ENCODE measurements at regions not wholly inside any gene's neighbourhood (a gene's known extent, or its start where the extent isn't known, plus 50 kb on each side); places are given as distances from the start of the nearest gene placed in this dataset.

- intact Hi-C loops (cut with DNase I) = no loop called here
- H3K27me3 ChIP-seq = no peaks in the 10 kb centered on the region
- TF ChIP-seq CTCF (IDR thresholded peaks at IDR 0.05) = no peak
- no peak for ATAC-seq
- H3K4me3 ChIP-seq = no peak overlapping the region
- no peak for DNase-seq
- no peaks in the 10 kb centered on the region for H3K36me3 ChIP-seq
- no peak overlapping the region for H3K27ac ChIP-seq
- no peaks in the 10 kb centered on the region for H3K4me1 ChIP-seq
- H3K9me3 ChIP-seq = peaks cover 0 to 3% of the 10 kb centered on the region in 2 donors
These were observed 157.7 kb downstream of the TMX3 start for GRCh38 chr18:68557183-68557582.

- H3K27ac ChIP-seq = no peak overlapping the region
- H3K9me3 ChIP-seq = peaks cover 0 to 3% of the 10 kb centered on the region in 2 donors
- DNase-seq (no peak), ATAC-seq (no peak)
- H3K36me3 ChIP-seq = no peaks in the 10 kb centered on the region
- intact Hi-C loops (cut with DNase I) = no loop called here
- H3K27me3 ChIP-seq = no peaks in the 10 kb centered on the region
- TF ChIP-seq CTCF (IDR thresholded peaks at IDR 0.05) = no peak
- H3K4me3 ChIP-seq = no peak overlapping the region
- H3K4me1 ChIP-seq = no peaks in the 10 kb centered on the region
These were observed 159.0 kb downstream of the TMX3 start for GRCh38 chr18:68555879-68556301.

- no peaks in the 10 kb centered on the region for H3K9me3 ChIP-seq
- no peak overlapping the region for H3K4me3 ChIP-seq
- H3K27me3 ChIP-seq = no peaks in the 10 kb centered on the region
- no peak overlapping the region for H3K27ac ChIP-seq
- peaks cover 0 to 4% of the 10 kb centered on the region in 2 donors for H3K4me1 ChIP-seq
- TF ChIP-seq CTCF (IDR thresholded peaks at IDR 0.05) = no peak
- DNase-seq (peak in 2 of 4 donors; percentile 23 to 33), ATAC-seq (no peak)
- intact Hi-C loops (cut with DNase I) = no loop called here
- H3K36me3 ChIP-seq = no peaks in the 10 kb centered on the region
These were observed 165.7 kb downstream of the TMX3 start for GRCh38 chr18:68548904-68549870.

- H3K27me3 ChIP-seq = no peaks in the 10 kb centered on the region
- no peaks in the 10 kb centered on the region for H3K4me1 ChIP-seq
- DNase-seq (no peak), ATAC-seq (no peak)
- no peaks in the 10 kb centered on the region for H3K36me3 ChIP-seq
- H3K4me3 ChIP-seq = no peak overlapping the region
- TF ChIP-seq CTCF (IDR thresholded peaks at IDR 0.05) = no peak
- intact Hi-C loops (cut with DNase I) = no loop called here
- no peaks in the 10 kb centered on the region for H3K9me3 ChIP-seq
- H3K27ac ChIP-seq = no peak overlapping the region
These were observed 171.6 kb downstream of the TMX3 start for GRCh38 chr18:68543344-68543743.

GRCh38 chr18:68542846-68543245 lies 172.1 kb downstream of the TMX3 start:
- Histone ChIP-seq H3K27ac (no peak overlapping the region), H3K27me3 (no peaks in the 10 kb centered on the region), H3K9me3 (no peaks in the 10 kb centered on the region), H3K4me1 (no peaks in the 10 kb centered on the region), H3K36me3 (no peaks in the 10 kb centered on the region), H3K4me3 (no peak overlapping the region)
- no peak for TF ChIP-seq CTCF (IDR thresholded peaks at IDR 0.05)
- intact Hi-C loops (cut with DNase I) = no loop called here
- ATAC-seq (no peak), DNase-seq (no peak)

All from left lung (tissue), 4 donors.